ENCODE measurements at regions not wholly inside any gene's neighbourhood (a gene's known extent, or its start where the extent isn't known, plus 50 kb on each side); places are given as distances from the start of the nearest gene placed in this dataset.

DNA sequence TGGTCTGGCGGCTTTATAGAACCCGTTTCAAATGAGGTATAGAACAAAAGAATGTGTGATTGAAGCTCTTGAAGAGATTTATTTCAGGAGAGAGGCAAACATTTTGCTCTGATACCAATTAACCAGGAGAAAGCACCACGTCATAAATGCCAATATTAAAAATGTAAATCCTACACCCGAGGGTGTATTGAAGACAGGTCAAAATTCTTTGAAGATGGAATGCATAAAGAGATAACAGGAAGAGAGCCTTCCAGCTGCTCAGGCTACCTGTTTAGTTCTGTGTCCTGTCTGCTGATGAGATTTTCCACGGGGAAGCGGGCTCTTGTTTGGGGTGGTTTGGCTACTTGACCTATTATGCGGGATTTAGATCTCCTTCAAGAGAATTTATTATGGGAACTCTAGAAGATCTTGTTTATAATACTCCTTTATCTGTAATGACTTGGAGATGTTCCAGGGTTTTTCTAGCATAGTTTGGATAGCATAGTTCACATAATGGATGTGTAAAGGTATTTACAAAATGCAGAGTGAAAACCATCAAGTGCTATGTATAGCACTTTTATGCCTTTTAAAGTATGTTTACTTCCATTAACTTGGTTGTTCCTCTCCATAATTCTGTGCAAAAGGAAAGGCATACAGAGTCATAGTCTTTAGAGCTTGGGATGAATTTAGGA is 204.5 kb upstream of the SPRED2 start:
- no peak for TF ChIP-seq ZBTB21 (tag by site-specific recombination; IDR thresholded peaks at IDR 0.05)
- TF ChIP-seq ZNF777 (tag by site-specific recombination; IDR thresholded peaks at IDR 0.05; ENCODE audit: borderline replicate concordance) = no peak
- no peak for TF ChIP-seq ZNF138 (tag by site-specific recombination; IDR thresholded peaks at IDR 0.05; ENCODE audit: borderline replicate concordance)
- TF ChIP-seq, protein P1, sequence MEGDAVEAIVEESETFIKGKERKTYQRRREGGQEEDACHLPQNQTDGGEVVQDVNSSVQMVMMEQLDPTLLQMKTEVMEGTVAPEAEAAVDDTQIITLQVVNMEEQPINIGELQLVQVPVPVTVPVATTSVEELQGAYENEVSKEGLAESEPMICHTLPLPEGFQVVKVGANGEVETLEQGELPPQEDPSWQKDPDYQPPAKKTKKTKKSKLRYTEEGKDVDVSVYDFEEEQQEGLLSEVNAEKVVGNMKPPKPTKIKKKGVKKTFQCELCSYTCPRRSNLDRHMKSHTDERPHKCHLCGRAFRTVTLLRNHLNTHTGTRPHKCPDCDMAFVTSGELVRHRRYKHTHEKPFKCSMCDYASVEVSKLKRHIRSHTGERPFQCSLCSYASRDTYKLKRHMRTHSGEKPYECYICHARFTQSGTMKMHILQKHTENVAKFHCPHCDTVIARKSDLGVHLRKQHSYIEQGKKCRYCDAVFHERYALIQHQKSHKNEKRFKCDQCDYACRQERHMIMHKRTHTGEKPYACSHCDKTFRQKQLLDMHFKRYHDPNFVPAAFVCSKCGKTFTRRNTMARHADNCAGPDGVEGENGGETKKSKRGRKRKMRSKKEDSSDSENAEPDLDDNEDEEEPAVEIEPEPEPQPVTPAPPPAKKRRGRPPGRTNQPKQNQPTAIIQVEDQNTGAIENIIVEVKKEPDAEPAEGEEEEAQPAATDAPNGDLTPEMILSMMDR (tag by site-specific recombination; IDR thresholded peaks at IDR 0.05) = no peak
- no peak for TF ChIP-seq REST (tag by site-specific recombination; IDR thresholded peaks at IDR 0.05)
- TF ChIP-seq, protein P2, sequence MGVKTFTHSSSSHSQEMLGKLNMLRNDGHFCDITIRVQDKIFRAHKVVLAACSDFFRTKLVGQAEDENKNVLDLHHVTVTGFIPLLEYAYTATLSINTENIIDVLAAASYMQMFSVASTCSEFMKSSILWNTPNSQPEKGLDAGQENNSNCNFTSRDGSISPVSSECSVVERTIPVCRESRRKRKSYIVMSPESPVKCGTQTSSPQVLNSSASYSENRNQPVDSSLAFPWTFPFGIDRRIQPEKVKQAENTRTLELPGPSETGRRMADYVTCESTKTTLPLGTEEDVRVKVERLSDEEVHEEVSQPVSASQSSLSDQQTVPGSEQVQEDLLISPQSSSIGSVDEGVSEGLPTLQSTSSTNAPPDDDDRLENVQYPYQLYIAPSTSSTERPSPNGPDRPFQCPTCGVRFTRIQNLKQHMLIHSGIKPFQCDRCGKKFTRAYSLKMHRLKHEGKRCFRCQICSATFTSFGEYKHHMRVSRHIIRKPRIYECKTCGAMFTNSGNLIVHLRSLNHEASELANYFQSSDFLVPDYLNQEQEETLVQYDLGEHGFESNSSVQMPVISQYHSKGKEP (tag by site-specific recombination; IDR thresholded peaks at IDR 0.05) = no peak
